Effector memory CD8-positive, alpha-beta T cell (primary cell): ENCODE measurements at regions not wholly inside any gene's neighbourhood (a gene's known extent, or its start where the extent isn't known, plus 50 kb on each side); places are given as distances from the start of the nearest gene placed in this dataset.

ENCODE experiments used
- ATAC-seq: fragments of 150-1000 bp; cut with Tn5 transposase; replicated peaks from 2 replicates; pipeline ENCODE4 v1.10.0; 2021; ENCODE audit warnings: mild to moderate bottlenecking, moderate library complexity
- DNase-seq, 3 experiments: peaks; one replicate each; pipeline ENCODE4 v3.0.0; 2021
- H3K27ac Mint-ChIP-seq, 2 donors: one replicate each; pipeline ENCODE4 v1.8.0; 2022; ENCODE audit warnings: mild to moderate bottlenecking in 2 of 2, mixed read lengths in 2 of 2, moderate library complexity in 2 of 2
- H3K27me3 Mint-ChIP-seq, 2 donors: one replicate each; pipeline ENCODE4 v1.8.0; 2022; ENCODE audit warnings: mixed read lengths in 2 of 2
- H3K36me3 Mint-ChIP-seq: one replicate; pipeline ENCODE4 v1.8.0; 2022; ENCODE audit warnings: mild to moderate bottlenecking, moderate library complexity, mixed read lengths; ENCODE audit not compliant: insufficient read depth
- H3K4me1 Mint-ChIP-seq, 2 donors: one replicate each; pipeline ENCODE4 v1.8.0; 2022; ENCODE audit warnings: low read depth in 2 of 2, mixed read lengths in 2 of 2
- H3K4me3 Mint-ChIP-seq, 2 donors: one replicate each; pipeline ENCODE4 v1.8.0; 2022; ENCODE audit warnings: mild to moderate bottlenecking in 2 of 2, mixed read lengths in 2 of 2, moderate library complexity in 2 of 2
- H3K9me3 Mint-ChIP-seq, 2 donors: one replicate each; pipeline ENCODE4 v1.8.0; 2022; ENCODE audit warnings: mixed read lengths in 2 of 2

- ATAC-seq (no peak), DNase-seq (no peak)
- no peak overlapping the region for H3K4me3 Mint-ChIP-seq
- no peaks in the 10 kb centered on the region for H3K36me3 Mint-ChIP-seq
- H3K27ac Mint-ChIP-seq, result no peak overlapping the region
- no peaks in the 10 kb centered on the region for H3K9me3 Mint-ChIP-seq
- no peaks in the 10 kb centered on the region for H3K4me1 Mint-ChIP-seq
- H3K27me3 Mint-ChIP-seq, result peaks cover 33 to 34% of the 10 kb centered on the region in 2 donors
Measured at GRCh38 chr6:156699935-156700334, 77.2 kb upstream of the ARID1B start.

GRCh38 chr6:156699017-156699421 lies 78.2 kb upstream of the ARID1B start:
- Mint-ChIP-seq H3K9me3 (no peaks in the 10 kb centered on the region), H3K4me1 (no peaks in the 10 kb centered on the region), H3K4me3 (no peak overlapping the region), H3K27me3 (peaks cover 34 to 38% of the 10 kb centered on the region in 2 donors), H3K36me3 (no peaks in the 10 kb centered on the region), H3K27ac (no peak overlapping the region)
- ATAC-seq, result no peak
- no peak for DNase-seq

- peak; percentile 29 for ATAC-seq
- Mint-ChIP-seq H3K27ac (no peak overlapping the region), H3K9me3 (no peaks in the 10 kb centered on the region), H3K27me3 (peaks cover 34 to 38% of the 10 kb centered on the region in 2 donors), H3K4me1 (no peaks in the 10 kb centered on the region), H3K4me3 (no peak overlapping the region), H3K36me3 (no peaks in the 10 kb centered on the region)
- no peak for DNase-seq
Measured at GRCh38 chr6:156698239-156699016, 78.8 kb upstream of the ARID1B start.

GRCh38 chr6:156697225-156697830 lies 79.8 kb upstream of the ARID1B start:
- no peak for ATAC-seq
- Mint-ChIP-seq H3K4me3 (no peak overlapping the region), H3K27me3 (peaks cover 34 to 38% of the 10 kb centered on the region in 2 donors), H3K36me3 (peaks cover 3% of the 10 kb centered on the region), H3K4me1 (no peaks in the 10 kb centered on the region), H3K27ac (no peak overlapping the region), H3K9me3 (no peaks in the 10 kb centered on the region)
- no peak for DNase-seq

- no peak overlapping the region for H3K27ac Mint-ChIP-seq
Measured at GRCh38 chr6:156695742-156696141, 81.4 kb upstream of the ARID1B start.

GRCh38 chr6:156694679-156695078 lies 82.5 kb upstream of the ARID1B start:
- ATAC-seq (no peak), DNase-seq (no peak)
- Mint-ChIP-seq H3K4me3 (no peak overlapping the region), H3K27me3 (peaks cover 27 to 34% of the 10 kb centered on the region in 2 donors), H3K27ac (no peak overlapping the region), H3K36me3 (peaks cover 3% of the 10 kb centered on the region), H3K9me3 (no peaks in the 10 kb centered on the region), H3K4me1 (no peaks in the 10 kb centered on the region)

More at GRCh38 chr6:156695742-156696141, 81.4 kb upstream of the ARID1B start:
- Mint-ChIP-seq H3K36me3 (peaks cover 3% of the 10 kb centered on the region), H3K4me3 (no peak overlapping the region), H3K27me3 (peaks cover 28 to 34% of the 10 kb centered on the region in 2 donors), H3K9me3 (no peaks in the 10 kb centered on the region), H3K4me1 (no peaks in the 10 kb centered on the region)
- DNase-seq (no peak), ATAC-seq (no peak)

- Mint-ChIP-seq H3K27me3 (peaks cover 8 to 11% of the 10 kb centered on the region in 2 donors), H3K9me3 (no peaks in the 10 kb centered on the region), H3K4me1 (peaks cover 7% of the 10 kb centered on the region in 2 donors), H3K4me3 (no peak overlapping the region), H3K27ac (no peak overlapping the region), H3K36me3 (peaks cover 7% of the 10 kb centered on the region)
- DNase-seq (no peak), ATAC-seq (no peak)
Measured at GRCh38 chr6:156691018-156691417, 86.2 kb upstream of the ARID1B start.

GRCh38 chr6:156689656-156690055 lies 87.5 kb upstream of the ARID1B start:
- no peak overlapping the region for H3K4me3 Mint-ChIP-seq
- peaks cover 0 to 4% of the 10 kb centered on the region in 2 donors for H3K27me3 Mint-ChIP-seq
- H3K9me3 Mint-ChIP-seq, result no peaks in the 10 kb centered on the region
- no peak overlapping the region for H3K27ac Mint-ChIP-seq
- peaks cover 7% of the 10 kb centered on the region for H3K36me3 Mint-ChIP-seq
- DNase-seq, result no peak
- no peak for ATAC-seq
- H3K4me1 Mint-ChIP-seq, result peaks cover 9 to 10% of the 10 kb centered on the region in 2 donors

- H3K27me3 Mint-ChIP-seq, result no peaks in the 10 kb centered on the region
- ATAC-seq (no peak), DNase-seq (no peak)
- peaks cover 9 to 10% of the 10 kb centered on the region in 2 donors for H3K4me1 Mint-ChIP-seq
- no peak overlapping the region for H3K27ac Mint-ChIP-seq
- H3K4me3 Mint-ChIP-seq, result peak overlapping the region in 1 of 2 donors; percentile 66
- no peaks in the 10 kb centered on the region for H3K9me3 Mint-ChIP-seq
- peaks cover 7% of the 10 kb centered on the region for H3K36me3 Mint-ChIP-seq
Measured at GRCh38 chr6:156688620-156688971, 88.6 kb upstream of the ARID1B start.

- DNase-seq (peak in 1 of 3 experiments; percentile 2), ATAC-seq (no peak)
- H3K27ac Mint-ChIP-seq, result peak overlapping the region; percentile 8 to 61
- H3K9me3 Mint-ChIP-seq, result no peaks in the 10 kb centered on the region
- H3K4me1 Mint-ChIP-seq, result peaks cover 9 to 10% of the 10 kb centered on the region in 2 donors
- peak overlapping the region; percentile 66 to 75 for H3K4me3 Mint-ChIP-seq
- peaks cover 3% of the 10 kb centered on the region for H3K36me3 Mint-ChIP-seq
- H3K27me3 Mint-ChIP-seq, result peaks cover 0 to under 1% of the 10 kb centered on the region in 2 donors
Measured at GRCh38 chr6:156687789-156688619, 89.2 kb upstream of the ARID1B start.

GRCh38 chr6:156686995-156687788 lies 90.0 kb upstream of the ARID1B start:
- Mint-ChIP-seq H3K9me3 (no peaks in the 10 kb centered on the region), H3K4me1 (peaks cover 9 to 10% of the 10 kb centered on the region in 2 donors), H3K27me3 (peaks cover 0 to 9% of the 10 kb centered on the region in 2 donors), H3K36me3 (peaks cover 3% of the 10 kb centered on the region), H3K4me3 (peak overlapping the region; percentile 82 to 91), H3K27ac (peak overlapping the region; percentile 89 to 90)
- peak; percentile 90 for ATAC-seq
- DNase-seq, result peak; percentile 63 to 76 (median 75)

GRCh38 chr6:156686301-156686994 lies 90.7 kb upstream of the ARID1B start:
- H3K27ac Mint-ChIP-seq, result peak overlapping the region; percentile 89 to 90
- peak; percentile 19 to 38 (median 24) for DNase-seq
- peak; percentile 45 for ATAC-seq
- H3K9me3 Mint-ChIP-seq, result no peaks in the 10 kb centered on the region
- peak overlapping the region; percentile 82 to 91 for H3K4me3 Mint-ChIP-seq
- H3K4me1 Mint-ChIP-seq, result peaks cover 9 to 10% of the 10 kb centered on the region in 2 donors
- H3K27me3 Mint-ChIP-seq, result peaks cover 0 to 11% of the 10 kb centered on the region in 2 donors
- H3K36me3 Mint-ChIP-seq, result peaks cover 3% of the 10 kb centered on the region
